ENCODE measurements at regions not wholly inside any gene's neighbourhood (a gene's known extent, or its start where the extent isn't known, plus 50 kb on each side); places are given as distances from the start of the nearest gene placed in this dataset.

DNA sequence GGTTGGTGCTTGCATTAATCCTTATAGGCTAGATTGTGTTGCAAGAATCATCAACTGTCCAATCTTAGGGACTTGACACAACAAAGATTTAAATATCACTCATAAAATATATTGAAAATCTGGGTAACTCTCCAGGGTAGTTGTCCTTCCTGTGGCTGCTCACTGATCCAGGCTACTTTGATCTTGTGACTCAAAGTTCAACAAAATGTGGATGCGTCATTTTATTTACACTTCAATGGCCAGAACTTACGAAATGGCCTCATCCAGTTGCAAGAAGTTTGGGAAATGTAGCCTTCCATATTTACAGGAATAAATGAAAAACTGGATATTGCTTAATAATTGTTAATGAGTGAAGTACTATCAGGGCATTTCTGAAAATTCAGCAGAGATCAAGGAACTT lies 235.5 kb upstream of the ACTBL2 start:
- Histone ChIP-seq H3K4me3 (ENCODE audit: low read depth, low read length, poor library complexity, severe bottlenecking) (no peak overlapping the region), H4K20me1 (ENCODE audit: insufficient read depth, low read length) (no peaks in the 10 kb centered on the region), H3K4me1 (ENCODE audit: insufficient read depth, low read length, severe bottlenecking) (no peaks in the 10 kb centered on the region), H3K9me2 (ENCODE audit: low read depth, low read length) (no peaks in the 10 kb centered on the region; the same call in 1 of the 2 replicates), H3K9me3 (ENCODE audit: low read length) (no peaks in the 10 kb centered on the region), H3K36me3 (ENCODE audit: insufficient read depth, low read length) (no peaks in the 10 kb centered on the region), H3K9ac (ENCODE audit: low read length) (no peak overlapping the region), H3F3A (ENCODE audit: insufficient read depth, low read length) (no peaks in the 10 kb centered on the region), H2AFZ (ENCODE audit: low read length) (no peak overlapping the region), H3K27me3 (ENCODE audit: insufficient read depth, low read length) (no peaks in the 10 kb centered on the region), H3K4me2 (ENCODE audit: low read length) (no peak overlapping the region), H3K27ac (ENCODE audit: low read depth, low read length, poor library complexity, severe bottlenecking) (no peak overlapping the region), H3K79me2 (ENCODE audit: insufficient read depth, low read length) (no peaks in the 10 kb centered on the region)
- no peak for TF ChIP-seq EZH2 (IDR thresholded peaks at IDR 0.05; ENCODE audit: borderline replicate concordance, low read length)
- TF ChIP-seq, protein P1, sequence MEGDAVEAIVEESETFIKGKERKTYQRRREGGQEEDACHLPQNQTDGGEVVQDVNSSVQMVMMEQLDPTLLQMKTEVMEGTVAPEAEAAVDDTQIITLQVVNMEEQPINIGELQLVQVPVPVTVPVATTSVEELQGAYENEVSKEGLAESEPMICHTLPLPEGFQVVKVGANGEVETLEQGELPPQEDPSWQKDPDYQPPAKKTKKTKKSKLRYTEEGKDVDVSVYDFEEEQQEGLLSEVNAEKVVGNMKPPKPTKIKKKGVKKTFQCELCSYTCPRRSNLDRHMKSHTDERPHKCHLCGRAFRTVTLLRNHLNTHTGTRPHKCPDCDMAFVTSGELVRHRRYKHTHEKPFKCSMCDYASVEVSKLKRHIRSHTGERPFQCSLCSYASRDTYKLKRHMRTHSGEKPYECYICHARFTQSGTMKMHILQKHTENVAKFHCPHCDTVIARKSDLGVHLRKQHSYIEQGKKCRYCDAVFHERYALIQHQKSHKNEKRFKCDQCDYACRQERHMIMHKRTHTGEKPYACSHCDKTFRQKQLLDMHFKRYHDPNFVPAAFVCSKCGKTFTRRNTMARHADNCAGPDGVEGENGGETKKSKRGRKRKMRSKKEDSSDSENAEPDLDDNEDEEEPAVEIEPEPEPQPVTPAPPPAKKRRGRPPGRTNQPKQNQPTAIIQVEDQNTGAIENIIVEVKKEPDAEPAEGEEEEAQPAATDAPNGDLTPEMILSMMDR (IDR thresholded peaks at IDR 0.05; ENCODE audit: low read length) = no peak

DNA sequence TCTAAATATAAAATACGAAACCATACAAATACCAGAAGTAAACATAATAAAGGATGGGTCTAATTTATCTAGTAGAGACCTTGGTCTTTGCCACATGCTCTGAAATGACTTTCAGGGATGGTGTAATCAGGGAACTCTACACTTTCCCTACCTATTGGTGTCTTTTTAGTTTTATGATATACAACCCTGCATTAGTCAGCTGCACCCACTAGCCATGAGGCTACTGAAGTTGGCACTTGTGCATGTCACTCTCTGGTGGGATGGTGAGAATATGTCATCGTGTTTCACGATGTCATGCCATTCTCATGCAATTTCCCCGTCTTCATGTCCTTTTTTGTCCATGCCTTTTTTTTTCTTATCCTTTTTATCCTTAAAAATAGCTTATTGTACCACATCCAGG lies 234.9 kb upstream of the ACTBL2 start:
- Histone ChIP-seq H3K9me2 (ENCODE audit: low read depth, low read length) (no peaks in the 10 kb centered on the region; the same call in 1 of the 2 replicates), H3K4me2 (ENCODE audit: low read length) (no peak overlapping the region), H4K20me1 (ENCODE audit: insufficient read depth, low read length) (no peaks in the 10 kb centered on the region), H3K27ac (ENCODE audit: low read depth, low read length, poor library complexity, severe bottlenecking) (no peak overlapping the region), H3K4me3 (ENCODE audit: low read depth, low read length, poor library complexity, severe bottlenecking) (no peak overlapping the region), H3K27me3 (ENCODE audit: insufficient read depth, low read length) (no peaks in the 10 kb centered on the region), H3K36me3 (ENCODE audit: insufficient read depth, low read length) (no peaks in the 10 kb centered on the region), H3K79me2 (ENCODE audit: insufficient read depth, low read length) (no peaks in the 10 kb centered on the region), H3K9me3 (ENCODE audit: low read length) (no peaks in the 10 kb centered on the region), H3K9ac (ENCODE audit: low read length) (no peak overlapping the region), H3F3A (ENCODE audit: insufficient read depth, low read length) (no peaks in the 10 kb centered on the region), H2AFZ (ENCODE audit: low read length) (no peak overlapping the region), H3K4me1 (ENCODE audit: insufficient read depth, low read length, severe bottlenecking) (no peaks in the 10 kb centered on the region)
- TF ChIP-seq EZH2 (IDR thresholded peaks at IDR 0.05; ENCODE audit: borderline replicate concordance, low read length) = no peak
- TF ChIP-seq, protein P1 (IDR thresholded peaks at IDR 0.05; ENCODE audit: low read length) = no peak

DNA sequence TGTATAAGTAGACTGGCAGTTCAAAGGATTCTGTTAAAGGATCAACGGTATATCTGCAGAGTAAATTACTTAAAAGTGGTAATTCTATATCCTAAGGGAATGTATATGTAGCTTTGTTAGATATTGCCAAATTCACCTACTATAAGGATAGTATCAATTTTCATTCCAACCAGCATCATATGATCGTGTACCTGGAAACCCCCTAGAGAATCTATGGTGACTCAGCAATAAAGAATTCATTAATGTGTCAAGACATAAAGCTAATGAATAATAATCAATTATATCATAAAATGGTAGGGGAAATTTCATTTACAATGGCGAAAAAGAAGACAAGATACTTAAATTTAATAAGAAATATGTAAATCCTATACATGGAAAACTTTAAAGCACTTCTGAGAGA lies 234.1 kb upstream of the ACTBL2 start:
- Histone ChIP-seq H2AFZ (ENCODE audit: low read length) (no peak overlapping the region), H3K79me2 (ENCODE audit: insufficient read depth, low read length) (no peaks in the 10 kb centered on the region), H3K36me3 (ENCODE audit: insufficient read depth, low read length) (no peaks in the 10 kb centered on the region), H3K4me1 (ENCODE audit: insufficient read depth, low read length, severe bottlenecking) (no peaks in the 10 kb centered on the region), H3K27ac (ENCODE audit: low read depth, low read length, poor library complexity, severe bottlenecking) (no peak overlapping the region), H3K27me3 (ENCODE audit: insufficient read depth, low read length) (no peaks in the 10 kb centered on the region), H3K4me2 (ENCODE audit: low read length) (no peak overlapping the region), H4K20me1 (ENCODE audit: insufficient read depth, low read length) (no peaks in the 10 kb centered on the region), H3K4me3 (ENCODE audit: low read depth, low read length, poor library complexity, severe bottlenecking) (no peak overlapping the region), H3K9me2 (ENCODE audit: low read depth, low read length) (no peaks in the 10 kb centered on the region), H3K9me3 (ENCODE audit: low read length) (no peaks in the 10 kb centered on the region), H3K9ac (ENCODE audit: low read length) (no peak overlapping the region), H3F3A (ENCODE audit: insufficient read depth, low read length) (no peaks in the 10 kb centered on the region)
- no peak for TF ChIP-seq EZH2 (IDR thresholded peaks at IDR 0.05; ENCODE audit: borderline replicate concordance, low read length)
- TF ChIP-seq, protein P1 (IDR thresholded peaks at IDR 0.05; ENCODE audit: low read length) = no peak
